ENCODE measurements at regions not wholly inside any gene's neighbourhood (a gene's known extent, or its start where the extent isn't known, plus 50 kb on each side); places are given as distances from the start of the nearest gene placed in this dataset.
"Not testable (repeated sequence)": the region's sequence is repeated elsewhere in the genome, so short reads cannot be mapped to it uniquely, and the experiment has no call there.

GRCh38 chr5:98173334-98173733, 600.1 kb upstream of the RGMB start:
- intact Hi-C loops (cut with DNase I, micrococcal nuclease) = no loop called here
- Histone ChIP-seq H3K4me1 (ENCODE audit: low read depth) (no peaks in the 10 kb centered on the region), H3K4me3 (no peak overlapping the region), H3K36me3 (ENCODE audit: low read depth) (no peaks in the 10 kb centered on the region), H3K9me3 (no peaks in the 10 kb centered on the region)
- no peak for ATAC-seq
- DNase-seq = no peak
- no peak for TF ChIP-seq CTCF (IDR thresholded peaks at IDR 0.05)

- DNase-seq = no peak
- intact Hi-C loops (cut with DNase I, micrococcal nuclease) = no loop called here
- Histone ChIP-seq H3K4me1 (ENCODE audit: low read depth) (no peaks in the 10 kb centered on the region), H3K9me3 (no peaks in the 10 kb centered on the region), H3K4me3 (no peak overlapping the region), H3K36me3 (ENCODE audit: low read depth) (no peaks in the 10 kb centered on the region)
- ATAC-seq = no peak
- no peak for TF ChIP-seq CTCF (IDR thresholded peaks at IDR 0.05)
Observed at GRCh38 chr5:98175474-98175873, 598.0 kb upstream of the RGMB start.

- no peak for ATAC-seq
- TF ChIP-seq CTCF (IDR thresholded peaks at IDR 0.05) = no peak
- no peak overlapping the region for H3K4me3 ChIP-seq
- intact Hi-C loops (cut with DNase I, micrococcal nuclease) = no loop called here
- no peaks in the 10 kb centered on the region for H3K36me3 ChIP-seq (ENCODE audit: low read depth)
- no peaks in the 10 kb centered on the region for H3K4me1 ChIP-seq (ENCODE audit: low read depth)
- H3K9me3 ChIP-seq = no peaks in the 10 kb centered on the region
- DNase-seq = no peak
Observed at GRCh38 chr5:98179791-98180755, 593.4 kb upstream of the RGMB start.

GRCh38 chr5:98186128-98186527, 587.3 kb upstream of the RGMB start:
- intact Hi-C loops (cut with DNase I, micrococcal nuclease) = no loop called here
- no peak overlapping the region for H3K4me3 ChIP-seq
- no peaks in the 10 kb centered on the region for H3K4me1 ChIP-seq (ENCODE audit: low read depth)
- H3K36me3 ChIP-seq (ENCODE audit: low read depth) = no peaks in the 10 kb centered on the region
- no peaks in the 10 kb centered on the region for H3K9me3 ChIP-seq
- no peak for TF ChIP-seq CTCF (IDR thresholded peaks at IDR 0.05)
- DNase-seq = no peak
- ATAC-seq = no peak

GRCh38 chr5:98187945-98188344, 585.5 kb upstream of the RGMB start:
- ATAC-seq = no peak
- Histone ChIP-seq H3K4me1 (ENCODE audit: low read depth) (no peaks in the 10 kb centered on the region), H3K36me3 (ENCODE audit: low read depth) (no peaks in the 10 kb centered on the region), H3K9me3 (no peaks in the 10 kb centered on the region), H3K4me3 (no peak overlapping the region)
- no peak for DNase-seq
- intact Hi-C loops (cut with DNase I, micrococcal nuclease) = no loop called here
- TF ChIP-seq CTCF (IDR thresholded peaks at IDR 0.05) = no peak

- H3K4me3 ChIP-seq; H3K9me3 ChIP-seq; H3K36me3 ChIP-seq (ENCODE audit: low read depth); intact Hi-C loops (cut with DNase I, micrococcal nuclease); H3K4me1 ChIP-seq (ENCODE audit: low read depth); DNase-seq; ATAC-seq: not testable (repeated sequence)
Observed at GRCh38 chr5:98190344-98190743, 583.1 kb upstream of the RGMB start.
